BJ (cell line): ENCODE measurements at regions not wholly inside any gene's neighbourhood (a gene's known extent, or its start where the extent isn't known, plus 50 kb on each side); places are given as distances from the start of the nearest gene placed in this dataset.
"Not testable (repeated sequence)": the region's sequence is repeated elsewhere in the genome, so short reads cannot be mapped to it uniquely, and the experiment has no call there.

Experiments
- CTCF ChIA-PET: fragments of 350-600 bp; formaldehyde crosslinking; extraction: SDS; loops from one replicate; lab custom pipeline; 2021; ENCODE audit warnings: antibody characterized with exemption, inconsistent platforms; lab: Yijun Ruan, JAX
- POLR2A ChIA-PET: fragments of 300-600 bp; sonication (Branson Sonifier 250); formaldehyde crosslinking; extraction: SDS; loops from one replicate; lab custom pipeline; 2021; ENCODE audit warnings: antibody characterized with exemption; lab: Charles Lee
- DNase-seq: peaks from one replicate; pipeline ENCODE4 v3.0.0-alpha.2; 2011; ENCODE audit warnings: low read depth
- H3K27me3 ChIP-seq: 2 replicates; pipeline ENCODE4 v1.6.0; 2011; ENCODE audit warnings: low read length; ENCODE audit not compliant: control insufficient read depth, insufficient read depth
- H3K36me3 ChIP-seq: 2 replicates; pipeline ENCODE4 v1.5.1; 2011; ENCODE audit warnings: low read length; ENCODE audit not compliant: control insufficient read depth, insufficient read depth
- H3K4me3 ChIP-seq: 2 replicates; pipeline ENCODE4 v1.5.1; 2011; ENCODE audit warnings: low read depth, mild to moderate bottlenecking, control low read depth, low read length
- CTCF ChIP-seq: IDR thresholded peaks from 2 replicates; pipeline ENCODE4 v1.5.1; 2011; ENCODE audit warnings: low read depth, mild to moderate bottlenecking, control low read depth, inconsistent platforms, low read length, moderate library complexity; ENCODE audit not compliant: insufficient read depth

DNA sequence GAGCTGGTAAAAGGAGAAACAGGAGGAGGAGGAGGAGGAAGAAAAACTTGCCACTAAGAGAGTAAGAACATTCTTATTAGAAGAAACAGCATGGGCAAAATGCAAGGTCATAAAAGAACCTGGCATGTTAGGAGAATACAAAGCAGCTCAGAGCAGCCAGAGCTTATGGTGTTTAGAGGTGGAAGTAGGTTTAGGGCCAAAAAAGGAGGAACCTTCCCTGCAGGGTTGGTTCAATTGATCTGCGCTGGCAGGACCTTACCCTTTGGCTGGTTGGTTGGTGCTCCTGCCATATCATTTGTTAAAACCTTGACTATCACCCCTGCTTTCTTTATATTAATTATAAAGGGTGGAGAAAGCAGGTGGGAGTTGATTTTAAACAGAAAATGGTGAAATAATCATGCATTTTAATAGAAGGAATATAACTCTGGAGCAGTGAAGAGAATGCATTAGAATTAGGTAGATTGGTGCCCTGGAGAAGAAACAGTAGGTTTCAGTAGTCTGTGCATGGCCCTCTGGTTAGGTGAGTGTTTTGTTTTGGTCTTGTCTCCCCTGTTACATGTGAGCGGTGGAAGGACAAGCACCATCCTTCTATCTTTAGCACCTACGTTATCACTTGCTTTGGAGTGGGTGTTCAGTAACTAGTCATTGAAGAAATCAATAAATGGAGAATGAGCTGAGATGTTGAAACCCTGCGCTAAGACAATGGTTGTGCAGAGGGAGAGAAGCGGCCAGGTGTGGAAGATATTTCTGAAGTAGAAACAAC is 110.4 kb upstream of the NGF start:
- Histone ChIP-seq H3K4me3 (no peak overlapping the region), H3K36me3 (no peaks in the 10 kb centered on the region), H3K27me3 (no peaks in the 10 kb centered on the region)
- no peak for DNase-seq
- ChIA-PET CTCF (interaction anchor here (1.1 kb wide), 2 partner anchors 11 to 21 kb away, joined by 3 read pairs; no protein-coding TSS in a partner anchor), POLR2A (no interaction called here)
- TF ChIP-seq CTCF, result no peak

DNA sequence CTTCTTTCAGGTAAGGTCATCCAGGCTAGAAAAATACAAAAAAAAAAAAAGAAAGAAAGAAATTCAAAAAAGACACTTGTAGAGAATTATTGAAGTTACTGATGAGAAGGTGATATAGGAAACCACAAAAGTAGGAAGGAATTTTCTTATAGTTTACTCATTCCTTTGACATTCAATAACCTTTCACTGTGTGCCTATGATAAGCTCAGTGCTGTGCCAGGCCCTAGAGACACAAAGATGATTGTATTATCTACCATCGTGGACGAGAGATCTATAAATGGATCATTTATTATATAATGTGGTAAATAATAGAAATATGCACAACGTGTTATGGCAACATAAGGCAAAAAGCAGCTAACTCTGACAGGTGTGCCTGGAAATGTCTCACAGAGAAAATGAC is 109.6 kb upstream of the NGF start:
- POLR2A ChIA-PET, result no interaction called here
- DNase-seq, result no peak
- no peaks in the 10 kb centered on the region for H3K36me3 ChIP-seq
- no peak for TF ChIP-seq CTCF
- no peak overlapping the region for H3K4me3 ChIP-seq
- no peaks in the 10 kb centered on the region for H3K27me3 ChIP-seq
- CTCF ChIA-PET, result interaction anchor here (1.1 to 1.2 kb wide), 4 partner anchors 9 to 21 kb away, joined by 3 read pairs; no protein-coding TSS in a partner anchor

GRCh38 chr1:115445090-115445489 is 107.0 kb upstream of the NGF start:
- no peak for TF ChIP-seq CTCF
- Histone ChIP-seq H3K36me3 (no peaks in the 10 kb centered on the region), H3K27me3 (no peaks in the 10 kb centered on the region), H3K4me3 (no peak overlapping the region)
- CTCF ChIA-PET, result interaction anchor here (1.0 to 1.2 kb wide), 3 partner anchors 9 to 274 kb away, joined by 3 to 5 read pairs (median 3); no protein-coding TSS in a partner anchor
- DNase-seq, result no peak
- POLR2A ChIA-PET, result no interaction called here

DNA sequence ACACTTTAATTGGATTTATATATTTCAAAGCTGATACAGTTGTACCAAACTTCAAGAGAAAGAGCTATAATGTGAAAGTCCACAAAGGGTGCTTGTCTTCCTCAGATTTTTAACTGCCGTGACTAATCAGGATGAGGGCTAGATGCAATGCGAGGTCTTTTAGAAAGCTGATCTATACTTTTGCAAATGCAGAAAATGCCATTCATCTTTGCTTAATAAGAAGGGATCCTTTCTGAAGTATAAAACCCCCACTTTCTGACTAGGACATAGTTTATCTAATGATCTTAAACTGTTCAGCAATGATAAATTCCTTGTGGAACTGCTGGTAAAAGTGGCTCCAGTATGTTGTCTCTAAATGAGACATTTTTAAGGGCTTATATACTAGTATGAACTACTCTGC is 102.7 kb upstream of the NGF start:
- no peak for TF ChIP-seq CTCF
- POLR2A ChIA-PET, result no interaction called here

GRCh38 chr1:115439520-115439919 is 101.5 kb upstream of the NGF start:
- H3K4me3 ChIP-seq, CTCF ChIA-PET, DNase-seq, H3K27me3 ChIP-seq, POLR2A ChIA-PET, H3K36me3 ChIP-seq: not testable (repeated sequence)

More for the DNA sequence above, 102.7 kb upstream of the NGF start:
- H3K27me3 ChIP-seq, result no peaks in the 10 kb centered on the region
- DNase-seq, result no peak
- no peak overlapping the region for H3K4me3 ChIP-seq
- H3K36me3 ChIP-seq, result no peaks in the 10 kb centered on the region
- CTCF ChIA-PET, result interaction anchor here (1.1 kb wide), 1 partner anchor 10 kb away, joined by 3 read pairs; no protein-coding TSS in a partner anchor
